GM12892 (cell line): ENCODE measurements at regions not wholly inside any gene's neighbourhood (a gene's known extent, or its start where the extent isn't known, plus 50 kb on each side); places are given as distances from the start of the nearest gene placed in this dataset.

Experiments used
- POLR2A ChIP-seq: IDR thresholded peaks from 2 replicates; pipeline ENCODE4 v1.6.1; 2011; ENCODE audit warnings: low read depth, low read length, control low read depth
- TAF1 ChIP-seq: IDR thresholded peaks from 2 replicates; pipeline ENCODE4 v1.6.1; 2011; ENCODE audit warnings: low read depth, mild to moderate bottlenecking, control low read depth, low read length, borderline replicate concordance

DNA sequence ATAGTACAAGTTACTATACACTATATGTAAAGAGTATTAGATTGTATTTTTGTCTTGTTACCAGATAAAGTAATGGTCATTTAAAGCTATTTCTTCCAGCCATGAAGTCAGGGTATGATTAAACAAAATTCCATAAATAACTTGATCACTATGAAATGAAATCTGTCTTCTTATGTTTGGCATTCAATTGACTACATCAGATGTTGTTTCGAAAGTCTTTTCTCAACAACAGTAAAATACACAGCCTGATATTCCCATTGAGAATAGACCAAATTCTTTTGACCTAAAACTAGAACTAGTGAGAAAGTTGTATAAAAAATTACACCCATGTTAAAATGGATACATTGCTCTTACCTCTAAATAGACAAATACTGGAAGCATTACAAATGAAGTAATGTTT lies 134.6 kb upstream of the ADAMTS5 start:
- no peak for TF ChIP-seq POLR2A
- no peak for TF ChIP-seq TAF1
